HuH-7 (cell line): ENCODE measurements at regions not wholly inside any gene's neighbourhood (a gene's known extent, or its start where the extent isn't known, plus 50 kb on each side); places are given as distances from the start of the nearest gene placed in this dataset.

Source experiments
- DNase-seq: peaks from one replicate; pipeline ENCODE4 v3.0.0; 2011; ENCODE audit warnings: low spot score

- DNase-seq: no peak
Observed at GRCh38 chr12:124726596-124727263, 136.9 kb downstream of the SCARB1 start.

GRCh38 chr12:124725597-124726237 is 137.9 kb downstream of the SCARB1 start:
- no peak for DNase-seq

GRCh38 chr12:124725099-124725498 is 138.6 kb downstream of the SCARB1 start:
- DNase-seq: no peak

- DNase-seq: no peak
Observed at GRCh38 chr12:124722878-124723277, 140.8 kb downstream of the SCARB1 start.

GRCh38 chr12:124721501-124722162 is 142.0 kb downstream of the SCARB1 start:
- no peak for DNase-seq

- DNase-seq: no peak
Observed at GRCh38 chr12:124720681-124721500, 142.8 kb downstream of the SCARB1 start.

GRCh38 chr12:124720004-124720680 is 143.5 kb downstream of the SCARB1 start:
- DNase-seq: no peak

GRCh38 chr12:124719231-124719630 is 144.4 kb downstream of the SCARB1 start:
- DNase-seq: no peak

GRCh38 chr12:124718458-124718857 is 145.2 kb downstream of the SCARB1 start:
- no peak for DNase-seq

GRCh38 chr12:124718036-124718435 is 145.6 kb downstream of the SCARB1 start:
- no peak for DNase-seq

- DNase-seq: no peak
Observed at GRCh38 chr12:124717318-124717717, 146.3 kb downstream of the SCARB1 start.

GRCh38 chr12:124716208-124717130 is 147.2 kb downstream of the SCARB1 start:
- DNase-seq: no peak

- no peak for DNase-seq
Observed at GRCh38 chr12:124715121-124715990, 147.9 kb upstream of the NCOR2 start.

GRCh38 chr12:124713436-124714082 is 146.1 kb upstream of the NCOR2 start:
- no peak for DNase-seq

GRCh38 chr12:124713041-124713435 is 145.6 kb upstream of the NCOR2 start:
- no peak for DNase-seq

- no peak for DNase-seq
Observed at GRCh38 chr12:124711344-124711743, 143.9 kb upstream of the NCOR2 start.

- DNase-seq: no peak
Observed at GRCh38 chr12:124709722-124710687, 142.6 kb upstream of the NCOR2 start.

- DNase-seq: no peak
Observed at GRCh38 chr12:124707316-124707715, 139.9 kb upstream of the NCOR2 start.
